GM21717 (cell line): ENCODE measurements at regions not wholly inside any gene's neighbourhood (a gene's known extent, or its start where the extent isn't known, plus 50 kb on each side); places are given as distances from the start of the nearest gene placed in this dataset.

Source experiments
- ATAC-seq: cut with Tn5 transposase; IDR thresholded peaks from one replicate; pipeline ENCODE4 v1.9.1; 2021; ENCODE audit warnings: mild to moderate bottlenecking, moderate library complexity; ENCODE audit not compliant: unreplicated experiment

- ATAC-seq: no peak
These were observed 1603.4 kb downstream of the MAT2B start for GRCh38 chr5:165108809-165109208.

GRCh38 chr5:165119175-165119574 lies 1613.8 kb downstream of the MAT2B start:
- no peak for ATAC-seq

GRCh38 chr5:165126598-165126997 lies 1621.2 kb downstream of the MAT2B start:
- ATAC-seq: no peak

- no peak for ATAC-seq
These were observed 1622.5 kb downstream of the MAT2B start for GRCh38 chr5:165127941-165128340.

- ATAC-seq: no peak
These were observed 1625.2 kb downstream of the MAT2B start for GRCh38 chr5:165130656-165131055.

- ATAC-seq: no peak
These were observed 1628.7 kb downstream of the MAT2B start for GRCh38 chr5:165134155-165134554.

- no peak for ATAC-seq
These were observed 1630.1 kb downstream of the MAT2B start for GRCh38 chr5:165135565-165135964.

- ATAC-seq: no peak
These were observed 1632.3 kb downstream of the MAT2B start for GRCh38 chr5:165137701-165138100.

GRCh38 chr5:165138236-165138635 lies 1632.8 kb downstream of the MAT2B start:
- no peak for ATAC-seq

GRCh38 chr5:165139262-165139661 lies 1633.8 kb downstream of the MAT2B start:
- ATAC-seq: no peak

- ATAC-seq: no peak
These were observed 1634.3 kb downstream of the MAT2B start for GRCh38 chr5:165139721-165140120.

- no peak for ATAC-seq
These were observed 1638.3 kb downstream of the MAT2B start for GRCh38 chr5:165143741-165144140.

- ATAC-seq: no peak
These were observed 1644.0 kb downstream of the MAT2B start for GRCh38 chr5:165149431-165149830.

GRCh38 chr5:165152058-165152457 lies 1646.6 kb downstream of the MAT2B start:
- no peak for ATAC-seq

GRCh38 chr5:165157219-165157618 lies 1651.8 kb downstream of the MAT2B start:
- ATAC-seq: no peak

- no peak for ATAC-seq
These were observed 1655.8 kb downstream of the MAT2B start for GRCh38 chr5:165161204-165161603.

- no peak for ATAC-seq
These were observed 1658.4 kb downstream of the MAT2B start for GRCh38 chr5:165163861-165164260.

GRCh38 chr5:165173651-165174050 lies 1668.2 kb downstream of the MAT2B start:
- no peak for ATAC-seq

GRCh38 chr5:165175041-165175440 lies 1669.6 kb downstream of the MAT2B start:
- ATAC-seq: no peak

GRCh38 chr5:165184183-165184582 lies 1678.8 kb downstream of the MAT2B start:
- no peak for ATAC-seq

- ATAC-seq: no peak
These were observed 1680.3 kb downstream of the MAT2B start for GRCh38 chr5:165185716-165186115.

GRCh38 chr5:165187815-165188214 lies 1682.4 kb downstream of the MAT2B start:
- ATAC-seq: no peak

- no peak for ATAC-seq
These were observed 1683.2 kb downstream of the MAT2B start for GRCh38 chr5:165188556-165189175.
